GM21423 (cell line): ENCODE measurements at regions not wholly inside any gene's neighbourhood (a gene's known extent, or its start where the extent isn't known, plus 50 kb on each side); places are given as distances from the start of the nearest gene placed in this dataset.

Source experiments
- ATAC-seq: cut with Tn5 transposase; IDR thresholded peaks from one replicate; pipeline ENCODE4 v1.9.1; 2021; ENCODE audit warnings: mild to moderate bottlenecking, moderate library complexity; ENCODE audit not compliant: unreplicated experiment

DNA sequence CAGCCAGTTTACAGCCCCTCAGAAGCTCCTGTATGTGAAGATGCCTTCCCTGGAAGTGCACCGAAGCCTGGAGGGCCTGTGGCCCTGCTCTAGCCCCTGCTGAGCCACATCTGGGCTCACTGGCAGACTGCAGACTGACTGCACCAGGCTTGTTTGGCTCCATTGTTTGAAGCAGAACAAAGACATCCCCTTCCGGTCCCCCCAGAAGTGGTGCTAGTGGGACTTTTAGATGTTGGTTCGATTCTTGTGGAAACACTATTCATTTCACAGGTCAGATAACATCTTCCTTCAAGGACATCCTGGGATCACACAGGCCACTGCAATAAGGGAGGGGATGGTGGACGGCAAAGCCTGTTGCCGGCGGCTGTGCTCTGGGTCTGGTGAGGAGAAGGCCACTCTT is 57.8 kb upstream of the CBLN2 start:
- no peak for ATAC-seq

DNA sequence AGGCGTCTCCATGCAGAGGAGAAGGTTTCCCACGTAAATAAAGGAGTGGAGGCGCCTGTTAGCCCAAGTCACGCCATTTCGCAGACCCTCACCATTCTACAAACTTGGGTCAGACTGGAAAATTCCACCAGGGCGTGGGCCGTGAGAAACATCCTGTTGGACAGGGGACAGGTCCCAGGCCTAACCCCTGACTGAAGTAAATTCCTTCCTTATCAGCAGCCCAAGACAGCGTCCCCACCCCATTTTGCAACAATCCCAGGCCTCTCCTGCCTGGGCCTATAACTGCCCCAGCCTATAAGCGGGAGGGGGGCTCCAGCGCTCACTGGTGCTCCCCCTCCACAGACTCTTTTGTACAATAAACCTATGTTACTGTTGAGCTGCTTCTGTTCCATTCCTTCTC is 57.3 kb upstream of the CBLN2 start:
- ATAC-seq: no peak
